ENCODE measurements at regions not wholly inside any gene's neighbourhood (a gene's known extent, or its start where the extent isn't known, plus 50 kb on each side); places are given as distances from the start of the nearest gene placed in this dataset.

- TF ChIP-seq CTCF (IDR thresholded peaks at IDR 0.05) (no peak), POLR2AphosphoS5 (IDR thresholded peaks at IDR 0.05; ENCODE audit: insufficient read depth in 1 of 2, low read depth in 1 of 2) (no peak), POLR2A (IDR thresholded peaks at IDR 0.05) (no peak)
Observed at GRCh38 chr5:143525176-143525575, 121.7 kb upstream of the NR3C1 start.
